Astrocyte of the spinal cord (primary cell): ENCODE measurements at regions not wholly inside any gene's neighbourhood (a gene's known extent, or its start where the extent isn't known, plus 50 kb on each side); places are given as distances from the start of the nearest gene placed in this dataset.

Experiments used
- DNase-seq: peaks from one replicate; pipeline ENCODE4 v3.0.0; 2011; ENCODE audit warnings: low read depth, low spot score
- H3K4me3 ChIP-seq: 2 replicates; pipeline ENCODE4 v1.5.1; 2011; ENCODE audit warnings: low read depth, mild to moderate bottlenecking, low read length, moderate library complexity
- in situ Hi-C: cut with HindIII; loops from 2 replicates; pipeline ENCODE4 v1.10.0; 2017; ENCODE audit warnings: low sequenced_read_pairs
- TF ChIP-seq, protein P1 (sequence below): IDR thresholded peaks from 2 replicates; pipeline ENCODE4 v1.5.1; 2012; ENCODE audit warnings: low read depth, mild to moderate bottlenecking, low read length, inconsistent platforms

DNA sequence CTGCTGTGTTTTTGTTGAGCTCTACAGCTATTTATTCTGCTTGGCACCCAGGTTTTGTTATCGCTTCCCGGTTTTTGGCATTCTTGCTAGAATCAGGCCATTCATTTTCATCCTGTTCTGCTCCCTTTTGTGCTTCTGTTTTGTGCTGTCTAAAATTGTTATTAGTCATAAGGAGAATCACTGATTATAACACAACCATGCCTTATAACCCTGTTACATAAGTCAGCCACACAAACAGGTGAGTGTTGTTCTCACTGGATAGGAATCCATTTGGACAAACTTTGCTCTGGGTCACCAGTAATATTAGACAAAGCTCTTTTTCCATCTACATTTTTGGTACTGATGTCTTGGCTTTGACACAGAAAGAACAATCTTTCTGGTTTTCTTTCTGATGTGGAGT lies 622.8 kb downstream of the PSAT1 start:
- no peak for DNase-seq
- TF ChIP-seq, protein P1, sequence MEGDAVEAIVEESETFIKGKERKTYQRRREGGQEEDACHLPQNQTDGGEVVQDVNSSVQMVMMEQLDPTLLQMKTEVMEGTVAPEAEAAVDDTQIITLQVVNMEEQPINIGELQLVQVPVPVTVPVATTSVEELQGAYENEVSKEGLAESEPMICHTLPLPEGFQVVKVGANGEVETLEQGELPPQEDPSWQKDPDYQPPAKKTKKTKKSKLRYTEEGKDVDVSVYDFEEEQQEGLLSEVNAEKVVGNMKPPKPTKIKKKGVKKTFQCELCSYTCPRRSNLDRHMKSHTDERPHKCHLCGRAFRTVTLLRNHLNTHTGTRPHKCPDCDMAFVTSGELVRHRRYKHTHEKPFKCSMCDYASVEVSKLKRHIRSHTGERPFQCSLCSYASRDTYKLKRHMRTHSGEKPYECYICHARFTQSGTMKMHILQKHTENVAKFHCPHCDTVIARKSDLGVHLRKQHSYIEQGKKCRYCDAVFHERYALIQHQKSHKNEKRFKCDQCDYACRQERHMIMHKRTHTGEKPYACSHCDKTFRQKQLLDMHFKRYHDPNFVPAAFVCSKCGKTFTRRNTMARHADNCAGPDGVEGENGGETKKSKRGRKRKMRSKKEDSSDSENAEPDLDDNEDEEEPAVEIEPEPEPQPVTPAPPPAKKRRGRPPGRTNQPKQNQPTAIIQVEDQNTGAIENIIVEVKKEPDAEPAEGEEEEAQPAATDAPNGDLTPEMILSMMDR, result no peak
- in situ Hi-C loops, result no loop called here
- no peak overlapping the region for H3K4me3 ChIP-seq

DNA sequence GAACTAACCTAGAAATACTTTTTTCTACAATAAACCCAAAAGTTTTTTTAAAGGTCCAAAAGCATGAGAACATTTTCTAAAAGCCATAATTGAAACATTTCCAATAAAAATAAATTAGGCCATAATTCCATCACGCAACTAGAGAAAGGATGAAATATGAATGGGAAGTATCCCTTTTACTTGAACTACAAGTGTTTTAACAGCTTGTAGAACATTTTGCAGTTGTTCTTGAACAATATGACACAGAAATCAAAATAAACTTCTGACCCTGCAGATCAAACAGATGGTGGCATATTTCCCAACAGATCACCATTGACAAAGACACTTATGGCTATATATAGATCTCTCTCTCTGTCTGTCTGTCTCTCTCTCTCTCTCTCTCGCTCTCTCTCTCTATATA lies 624.4 kb downstream of the PSAT1 start:
- DNase-seq, result peak; percentile 66
- H3K4me3 ChIP-seq, result no peak overlapping the region
- TF ChIP-seq, protein P1, result no peak
- in situ Hi-C loops, result no loop called here

DNA sequence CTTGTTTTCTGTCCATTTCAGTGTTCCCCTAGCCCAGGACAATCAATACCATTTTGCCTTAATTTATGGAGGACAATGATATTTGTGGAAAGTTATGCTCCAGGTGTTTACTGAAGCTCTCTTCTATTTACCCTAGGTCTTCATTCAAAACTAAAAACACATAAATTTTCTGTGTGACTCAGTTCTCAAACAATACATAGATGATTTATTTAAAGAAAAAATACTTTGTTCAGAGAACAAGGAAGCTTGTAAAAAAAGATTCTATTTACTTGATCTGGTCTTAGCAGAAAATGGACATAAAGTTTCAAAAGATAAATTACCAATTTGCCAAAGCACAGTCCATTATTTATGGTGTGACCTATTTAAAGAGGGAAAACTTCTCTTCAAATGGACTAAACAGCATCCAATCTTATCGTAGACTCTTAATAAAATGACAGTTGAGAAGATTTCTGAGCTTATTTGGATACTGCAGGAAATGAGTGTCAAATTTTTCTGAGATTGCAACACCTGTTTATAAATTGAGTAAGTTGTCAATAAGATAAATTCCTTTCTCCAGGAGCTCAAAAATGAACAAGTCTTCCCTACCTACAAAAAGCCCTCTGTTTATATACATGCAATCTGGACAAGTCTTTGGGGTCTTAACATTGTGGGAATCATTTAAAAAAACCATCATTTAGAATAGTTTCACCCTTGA lies 627.2 kb downstream of the PSAT1 start:
- in situ Hi-C loops, result no loop called here
- H3K4me3 ChIP-seq, result no peak overlapping the region
- TF ChIP-seq, protein P1, result no peak
- DNase-seq, result no peak

DNA sequence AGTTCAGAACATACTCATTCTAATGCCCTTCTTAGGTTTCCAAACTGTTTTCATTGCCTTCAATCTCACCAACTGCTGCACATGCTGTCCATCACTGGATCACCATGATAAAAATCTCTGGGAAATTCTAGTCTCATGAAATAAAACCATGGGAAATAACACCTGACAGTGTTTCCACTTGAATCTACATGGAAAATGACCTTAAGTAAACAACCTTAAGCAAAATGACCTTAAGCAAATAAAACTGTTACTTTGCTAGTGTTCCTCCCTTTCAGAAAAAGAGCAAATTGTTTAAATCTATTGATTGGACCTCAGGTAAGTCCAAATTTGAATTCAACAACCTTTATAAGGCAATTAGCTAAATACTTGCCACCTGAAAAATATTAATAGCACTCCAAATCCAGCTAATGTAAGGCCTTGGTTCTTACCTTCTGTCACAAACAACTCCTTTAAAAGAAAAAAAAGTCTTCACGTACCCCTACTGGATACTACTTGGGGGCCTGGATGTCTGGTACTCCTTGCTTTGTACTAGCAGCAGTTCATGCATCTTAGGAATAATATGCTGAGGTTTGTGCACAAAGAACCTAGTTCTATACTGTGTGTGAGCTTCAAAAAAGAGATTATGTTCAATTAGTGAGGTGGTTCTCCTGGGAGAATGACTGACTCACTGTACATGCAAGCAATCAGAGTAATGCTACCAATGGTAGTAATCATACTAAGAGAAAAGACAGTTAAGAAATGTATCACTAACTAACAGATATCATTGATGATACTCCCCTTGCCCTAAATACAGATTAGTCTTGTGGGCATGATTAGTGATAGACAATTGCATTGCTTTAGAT lies 630.4 kb downstream of the PSAT1 start:
- in situ Hi-C loops, result no loop called here
- no peak overlapping the region for H3K4me3 ChIP-seq
- TF ChIP-seq, protein P1, result no peak
- no peak for DNase-seq

DNA sequence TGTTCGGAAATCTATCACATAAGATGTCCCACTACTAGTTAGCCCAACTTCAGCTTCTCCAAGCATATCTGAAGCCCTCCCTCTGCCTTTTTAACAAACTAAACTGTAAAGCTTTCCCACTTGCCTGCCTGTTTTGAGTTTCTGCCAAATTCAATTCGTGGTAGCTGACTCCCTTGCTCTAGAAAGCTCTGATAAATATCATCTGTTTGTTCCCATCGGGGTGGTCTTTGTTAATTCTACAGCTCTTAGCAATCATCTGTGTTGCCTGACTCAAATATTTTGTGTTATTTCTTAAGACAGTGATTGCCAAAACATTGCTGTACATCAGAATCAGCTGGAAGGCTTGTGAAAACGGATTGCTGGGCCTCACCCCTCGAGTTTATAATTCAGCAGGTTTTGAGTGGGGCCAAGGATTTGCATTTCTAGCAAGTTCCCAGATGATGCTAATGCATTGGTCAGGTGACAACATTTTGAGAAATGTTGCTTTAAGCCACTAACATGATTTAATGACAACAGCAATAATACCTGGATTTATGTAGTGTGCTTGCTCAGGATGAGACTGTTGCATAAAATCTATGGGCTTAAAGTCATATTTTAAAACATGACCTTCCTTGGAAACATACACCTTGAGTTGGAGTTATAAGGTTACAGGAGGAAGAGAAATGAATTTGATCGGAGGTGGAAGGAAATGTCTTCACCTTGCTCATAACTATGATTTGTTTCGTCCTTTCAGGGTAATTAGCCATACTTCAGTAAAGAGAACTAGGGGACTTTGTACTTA lies 631.9 kb downstream of the PSAT1 start:
- DNase-seq, result no peak
- no peak overlapping the region for H3K4me3 ChIP-seq
- TF ChIP-seq, protein P1, result no peak
- in situ Hi-C loops, result no loop called here

DNA sequence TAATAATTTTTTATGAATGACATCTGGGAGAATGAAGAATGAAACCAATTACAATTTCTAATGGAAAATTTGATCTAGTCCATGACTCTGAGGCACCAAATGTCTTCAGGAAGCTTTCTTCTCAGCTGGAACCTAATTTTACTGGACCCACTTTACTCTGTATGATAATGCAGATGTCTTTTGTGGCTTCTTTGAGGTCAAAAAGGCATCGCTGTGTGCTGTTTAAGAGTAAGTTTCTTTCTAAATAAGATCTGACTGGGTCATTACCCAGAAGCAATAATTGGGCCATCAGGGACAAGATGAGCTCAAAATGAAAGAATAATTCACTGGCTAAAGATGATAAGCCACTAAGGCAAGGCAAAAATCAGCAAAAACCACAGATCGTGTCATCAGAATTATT lies 633.4 kb downstream of the PSAT1 start:
- in situ Hi-C loops, result no loop called here
- no peak overlapping the region for H3K4me3 ChIP-seq
- DNase-seq, result no peak
- TF ChIP-seq, protein P1, result no peak
